MG63 (cell line): ENCODE measurements at regions not wholly inside any gene's neighbourhood (a gene's known extent, or its start where the extent isn't known, plus 50 kb on each side); places are given as distances from the start of the nearest gene placed in this dataset.

Source experiments
- DNase-seq: peaks from one replicate; pipeline ENCODE4 v3.0.0-alpha.2; 2020
- H3K27me3 ChIP-seq: fragments of 250-450 bp; sonication (Bioruptor Pico); 2 replicates; pipeline ENCODE4 v1.5.1; 2020; ENCODE audit warnings: mild to moderate bottlenecking, moderate library complexity
- H3K36me3 ChIP-seq: fragments of 250-450 bp; sonication (Bioruptor Pico); 2 replicates; pipeline ENCODE4 v1.5.1; 2020; ENCODE audit warnings: mild to moderate bottlenecking, moderate library complexity
- H3K4me3 ChIP-seq: fragments of 250-450 bp; sonication (Bioruptor Pico); 2 replicates; pipeline ENCODE4 v1.5.1; 2020; ENCODE audit warnings: mild to moderate bottlenecking, moderate library complexity
- H3K9me3 ChIP-seq: fragments of 250-450 bp; sonication (Bioruptor Pico); 2 replicates; pipeline ENCODE4 v1.5.1; 2020; ENCODE audit warnings: mild to moderate bottlenecking, moderate library complexity

DNA sequence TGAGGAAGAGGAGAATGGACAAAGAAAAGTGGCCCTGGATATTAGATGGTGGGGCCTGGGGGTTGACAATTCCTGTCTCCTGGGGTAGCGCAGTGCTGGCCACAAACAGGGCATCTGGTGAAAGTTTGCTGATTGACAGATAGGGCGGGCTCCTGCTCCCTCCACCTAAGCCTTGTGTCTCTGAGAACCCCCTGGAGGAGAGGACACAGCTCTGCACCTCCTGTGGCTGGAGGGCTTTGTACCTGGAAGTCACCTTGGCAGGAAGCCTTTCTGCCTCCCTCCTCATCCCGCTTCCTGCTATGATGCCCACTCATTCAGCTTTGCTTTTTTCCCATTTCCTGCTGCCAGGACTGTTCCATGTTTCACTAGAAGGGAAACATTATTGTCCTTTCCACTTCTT is 72.4 kb downstream of the RHOB start:
- H3K36me3 ChIP-seq = no peaks in the 10 kb centered on the region
- no peak overlapping the region for H3K4me3 ChIP-seq
- H3K27me3 ChIP-seq = no peaks in the 10 kb centered on the region
- DNase-seq = no peak
- H3K9me3 ChIP-seq = no peaks in the 10 kb centered on the region

DNA sequence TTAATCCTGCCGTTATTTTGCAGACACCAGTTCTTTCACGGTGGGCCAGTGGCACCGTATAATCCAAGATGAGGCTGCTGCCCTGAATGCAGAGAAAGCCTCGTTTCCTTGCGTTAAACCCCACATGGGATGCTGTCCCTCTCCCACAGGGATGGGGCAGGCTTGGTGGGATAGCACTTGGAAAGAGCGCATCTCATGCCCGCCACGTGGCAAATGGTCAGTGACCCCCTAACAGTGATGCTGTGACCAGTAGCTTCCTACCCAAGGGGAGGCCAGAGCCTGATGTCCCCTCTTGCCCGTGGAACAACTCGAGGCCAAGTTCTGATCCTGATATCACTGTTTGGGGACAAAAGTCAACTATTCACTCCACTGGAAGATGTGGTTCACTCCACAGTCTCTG is 73.3 kb downstream of the RHOB start:
- DNase-seq = no peak
- Histone ChIP-seq H3K36me3 (no peaks in the 10 kb centered on the region), H3K9me3 (no peaks in the 10 kb centered on the region), H3K4me3 (no peak overlapping the region), H3K27me3 (no peaks in the 10 kb centered on the region)

DNA sequence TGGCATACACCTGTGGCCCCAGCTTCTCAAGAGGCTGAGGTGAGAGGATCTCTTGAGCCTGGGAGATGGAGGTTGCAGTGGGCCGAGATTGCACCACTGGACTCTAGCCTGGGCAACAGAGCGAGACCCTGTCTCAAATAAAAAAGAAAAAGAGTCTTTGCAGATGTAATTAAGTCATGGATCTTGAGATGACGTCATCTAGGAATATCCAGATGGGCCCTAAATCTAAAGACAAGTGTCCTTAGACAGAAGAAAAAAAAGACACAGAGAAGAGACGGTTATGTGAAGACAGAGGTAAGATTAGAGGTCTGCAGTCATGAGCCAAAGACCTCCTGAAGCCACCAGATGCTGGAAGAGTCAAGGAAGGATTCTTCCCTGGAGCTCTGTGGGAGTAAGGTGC is 74.3 kb downstream of the RHOB start:
- no peak overlapping the region for H3K4me3 ChIP-seq
- H3K9me3 ChIP-seq = no peaks in the 10 kb centered on the region
- no peak for DNase-seq
- no peaks in the 10 kb centered on the region for H3K36me3 ChIP-seq
- H3K27me3 ChIP-seq = no peaks in the 10 kb centered on the region

DNA sequence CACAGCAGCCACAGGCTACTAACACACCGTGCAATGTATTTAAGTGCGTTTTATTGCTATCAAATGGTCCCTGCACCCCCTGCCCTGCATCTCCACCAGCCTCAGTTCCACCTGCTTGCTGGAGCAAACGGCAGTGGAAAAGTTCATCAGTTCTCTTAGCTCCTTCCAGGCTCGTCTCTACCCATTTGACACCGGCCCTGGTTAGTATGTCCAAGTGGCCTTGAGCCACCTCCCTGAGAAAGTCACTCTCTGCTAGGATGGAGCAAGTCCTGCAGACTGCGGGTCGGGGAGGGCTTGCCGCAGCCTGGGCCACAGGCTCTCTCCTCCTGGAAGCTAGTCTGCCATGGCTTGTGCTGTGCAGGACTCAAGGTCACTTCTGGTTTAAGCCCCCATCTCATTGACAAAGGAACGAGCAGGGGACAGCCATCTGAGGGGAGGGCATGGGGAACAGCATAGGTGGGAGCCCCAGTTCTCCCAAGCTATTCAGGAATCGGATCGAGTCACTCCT is 74.9 kb downstream of the RHOB start:
- no peaks in the 10 kb centered on the region for H3K27me3 ChIP-seq
- no peaks in the 10 kb centered on the region for H3K36me3 ChIP-seq
- no peak for DNase-seq
- no peak overlapping the region for H3K4me3 ChIP-seq
- H3K9me3 ChIP-seq = no peaks in the 10 kb centered on the region

DNA sequence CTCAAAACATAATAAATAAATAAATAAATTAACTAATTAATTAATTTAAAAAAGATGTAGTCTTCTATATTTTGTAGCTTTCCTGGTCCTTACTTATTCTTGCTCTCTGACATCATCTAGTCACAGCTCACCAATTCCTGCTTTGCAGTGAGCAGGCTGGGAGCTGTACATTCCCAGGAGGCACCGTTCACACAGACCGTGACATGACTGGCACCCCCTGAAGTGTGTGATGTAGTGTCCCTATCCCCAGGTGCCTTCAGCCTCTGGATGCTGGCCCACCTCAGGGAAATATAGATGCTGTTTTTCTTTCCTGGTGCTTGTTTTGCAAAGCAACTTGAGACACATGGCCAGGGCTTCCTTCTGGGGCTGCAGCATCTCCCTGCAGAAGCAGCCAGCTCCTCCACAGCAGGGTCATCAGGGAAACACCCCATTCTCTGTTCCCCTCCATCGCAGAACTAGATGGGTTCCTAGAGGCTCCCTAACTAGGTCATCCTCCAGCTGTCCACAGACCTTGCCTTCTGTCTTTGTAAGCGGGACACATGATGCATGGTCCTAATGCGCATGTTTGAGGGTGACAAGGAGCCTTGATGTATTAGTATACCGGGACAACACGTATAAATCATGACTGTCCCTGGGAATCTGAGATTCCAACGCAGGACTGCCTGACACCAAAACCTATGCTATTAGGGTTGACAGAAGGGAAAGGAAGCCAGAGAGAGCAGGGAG is 76.4 kb downstream of the RHOB start:
- H3K27me3 ChIP-seq = no peaks in the 10 kb centered on the region
- H3K9me3 ChIP-seq = no peaks in the 10 kb centered on the region
- DNase-seq = no peak
- H3K4me3 ChIP-seq = no peak overlapping the region
- H3K36me3 ChIP-seq = no peaks in the 10 kb centered on the region

DNA sequence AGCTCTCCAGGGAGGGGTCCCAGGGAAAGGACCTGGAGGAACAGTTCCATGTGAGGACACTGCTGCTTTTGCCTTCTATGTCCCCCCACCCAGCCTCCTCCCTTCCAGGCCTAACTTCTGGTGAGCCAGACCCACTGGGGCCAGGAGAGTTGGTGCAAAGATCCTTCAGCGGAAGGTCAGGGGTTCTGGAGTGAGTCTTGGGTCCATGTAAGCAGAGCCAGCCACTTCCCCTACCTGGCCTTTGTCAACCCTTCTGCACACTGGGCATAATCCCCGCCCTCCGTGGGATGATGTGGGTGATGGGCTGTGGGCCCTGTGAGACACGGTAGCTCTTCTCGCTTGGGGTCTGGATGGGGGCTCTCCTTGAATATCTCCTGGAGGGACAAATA is 76.9 kb downstream of the RHOB start:
- Histone ChIP-seq H3K36me3 (no peaks in the 10 kb centered on the region), H3K4me3 (no peak overlapping the region), H3K27me3 (no peaks in the 10 kb centered on the region), H3K9me3 (no peaks in the 10 kb centered on the region)
- DNase-seq = no peak

DNA sequence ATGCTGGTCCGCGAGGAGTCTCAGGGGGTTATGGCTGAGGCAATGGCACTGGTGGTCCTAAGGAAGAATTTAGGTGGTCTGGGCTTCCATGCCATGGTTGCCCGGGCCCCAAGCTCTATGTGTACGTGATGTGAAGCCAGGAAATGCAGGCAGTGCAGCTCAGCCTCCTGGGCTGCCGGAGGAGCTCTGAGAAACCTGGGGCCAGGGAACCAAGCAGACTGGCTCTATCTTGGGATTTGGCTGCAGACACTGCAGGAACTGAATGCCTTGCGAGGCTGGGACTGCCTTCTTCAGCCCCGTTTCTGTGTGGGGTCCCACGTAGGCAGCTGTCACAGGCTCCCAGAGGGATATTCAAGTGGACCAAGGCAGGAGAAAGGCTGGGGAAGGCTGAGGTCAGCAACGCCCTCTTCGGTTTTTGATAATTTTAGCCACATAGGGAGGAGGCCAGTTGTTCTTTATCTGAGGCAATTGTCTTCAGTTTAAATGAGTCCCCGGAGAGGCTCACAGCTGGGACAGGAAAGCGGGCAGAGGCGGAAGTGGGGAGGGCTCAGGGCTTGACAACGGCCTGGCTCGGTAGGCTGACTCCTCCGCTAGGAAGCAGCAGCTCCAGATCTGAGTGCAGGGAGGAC is 77.7 kb downstream of the RHOB start:
- Histone ChIP-seq H3K9me3 (no peaks in the 10 kb centered on the region), H3K27me3 (no peaks in the 10 kb centered on the region), H3K36me3 (no peaks in the 10 kb centered on the region), H3K4me3 (no peak overlapping the region)
- DNase-seq = no peak

GRCh38 chr2:20525041-20526035 is 78.5 kb downstream of the RHOB start:
- no peaks in the 10 kb centered on the region for H3K9me3 ChIP-seq
- no peaks in the 10 kb centered on the region for H3K27me3 ChIP-seq
- no peak for DNase-seq
- no peaks in the 10 kb centered on the region for H3K36me3 ChIP-seq
- no peak overlapping the region for H3K4me3 ChIP-seq

GRCh38 chr2:20526160-20526559 is 79.3 kb downstream of the RHOB start:
- Histone ChIP-seq H3K9me3 (no peaks in the 10 kb centered on the region), H3K36me3 (no peaks in the 10 kb centered on the region), H3K4me3 (no peak overlapping the region), H3K27me3 (no peaks in the 10 kb centered on the region)
- no peak for DNase-seq

DNA sequence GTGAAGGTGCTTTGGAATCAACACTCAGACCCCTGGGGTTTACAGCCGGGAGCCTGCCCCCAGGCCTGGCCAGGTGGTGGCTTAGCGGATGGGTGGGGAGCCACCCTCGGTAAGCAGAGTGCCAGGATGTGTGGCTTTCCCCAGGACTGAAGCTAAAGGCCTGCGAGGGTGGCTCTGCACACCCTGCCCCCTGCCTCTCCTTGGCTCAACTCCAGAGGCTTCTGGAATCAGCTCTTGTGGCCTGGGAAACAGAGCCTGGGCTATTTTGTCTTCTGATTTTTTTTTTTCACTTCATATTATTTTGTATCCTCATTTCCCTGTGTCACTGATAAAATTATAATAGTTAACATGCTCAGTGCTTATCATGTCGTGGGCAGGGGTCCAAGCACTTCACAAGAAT is 79.8 kb downstream of the RHOB start:
- H3K36me3 ChIP-seq = no peaks in the 10 kb centered on the region
- H3K27me3 ChIP-seq = no peaks in the 10 kb centered on the region
- no peak overlapping the region for H3K4me3 ChIP-seq
- no peak for DNase-seq
- H3K9me3 ChIP-seq = no peaks in the 10 kb centered on the region

- no peaks in the 10 kb centered on the region for H3K9me3 ChIP-seq
- no peak overlapping the region for H3K4me3 ChIP-seq
- no peaks in the 10 kb centered on the region for H3K27me3 ChIP-seq
- H3K36me3 ChIP-seq = no peaks in the 10 kb centered on the region
- DNase-seq = no peak
Measured at GRCh38 chr2:20528713-20529112, 81.8 kb downstream of the RHOB start.

GRCh38 chr2:20530520-20530919 is 83.6 kb downstream of the RHOB start:
- no peaks in the 10 kb centered on the region for H3K9me3 ChIP-seq
- H3K4me3 ChIP-seq = no peak overlapping the region
- H3K27me3 ChIP-seq = no peaks in the 10 kb centered on the region
- no peak for DNase-seq
- no peaks in the 10 kb centered on the region for H3K36me3 ChIP-seq

GRCh38 chr2:20531633-20532262 is 84.9 kb downstream of the RHOB start:
- DNase-seq = no peak
- Histone ChIP-seq H3K9me3 (no peaks in the 10 kb centered on the region), H3K4me3 (no peak overlapping the region), H3K27me3 (no peaks in the 10 kb centered on the region), H3K36me3 (no peaks in the 10 kb centered on the region)

DNA sequence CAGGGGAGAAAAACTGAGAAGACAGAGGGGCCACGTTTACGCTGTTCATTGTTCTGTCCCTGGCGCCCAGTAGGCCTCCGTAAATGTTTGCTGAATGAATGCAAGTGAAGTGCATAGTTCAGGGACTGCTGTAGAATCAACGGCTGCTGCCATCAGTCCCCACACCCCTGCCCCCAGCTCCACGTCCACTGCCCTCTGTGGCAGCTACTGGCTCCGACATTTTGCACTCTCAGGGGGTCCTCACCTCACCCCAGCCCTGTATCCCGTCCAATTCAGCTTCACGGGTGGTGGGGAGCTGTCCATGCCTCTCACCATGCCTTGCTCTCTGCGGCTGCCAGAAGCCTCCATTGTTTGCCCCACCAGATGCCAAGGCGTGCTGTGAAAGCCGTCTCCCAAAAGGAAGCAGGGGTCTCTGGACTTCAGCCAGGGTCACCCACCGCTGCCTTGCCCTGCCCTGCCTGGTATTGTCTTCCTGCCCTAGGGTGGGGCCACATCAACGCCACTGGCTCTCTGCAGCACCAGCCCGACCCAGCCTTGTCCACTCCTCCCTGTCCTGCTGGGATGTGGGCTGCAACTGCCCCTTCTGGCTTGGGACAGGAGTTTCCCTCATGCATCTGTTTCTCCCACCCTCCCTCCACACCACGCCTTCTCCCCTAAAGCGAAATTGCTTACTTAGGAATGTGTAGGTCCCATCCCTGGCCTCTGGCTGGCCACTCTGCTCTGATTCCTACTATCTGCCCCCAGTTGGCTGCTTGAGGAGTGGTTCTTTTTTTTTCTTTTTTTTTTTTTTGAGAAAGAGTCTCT is 86.0 kb downstream of the RHOB start:
- H3K9me3 ChIP-seq = no peaks in the 10 kb centered on the region
- no peak overlapping the region for H3K4me3 ChIP-seq
- DNase-seq = no peak
- H3K36me3 ChIP-seq = no peaks in the 10 kb centered on the region
- no peaks in the 10 kb centered on the region for H3K27me3 ChIP-seq

GRCh38 chr2:20533993-20534622 is 87.2 kb downstream of the RHOB start:
- no peaks in the 10 kb centered on the region for H3K27me3 ChIP-seq
- no peaks in the 10 kb centered on the region for H3K36me3 ChIP-seq
- no peak overlapping the region for H3K4me3 ChIP-seq
- no peak for DNase-seq
- H3K9me3 ChIP-seq = no peaks in the 10 kb centered on the region
